Mesenchymal stem cell (in vitro differentiated cells and primary cell): ENCODE measurements at regions not wholly inside any gene's neighbourhood (a gene's known extent, or its start where the extent isn't known, plus 50 kb on each side); places are given as distances from the start of the nearest gene placed in this dataset.

Source experiments
- DNase-seq: peaks from one replicate; pipeline ENCODE4 v3.0.0-alpha.2; 2013
- H2AFZ ChIP-seq: one replicate; pipeline ENCODE4 v1.6.1; 2013; ENCODE audit warnings: low read depth, mild to moderate bottlenecking, control low read depth, inconsistent platforms, low read length, moderate library complexity
- H2AK5ac ChIP-seq: 2 replicates; pipeline ENCODE4 v1.6.1; 2013; ENCODE audit warnings: low read length, moderate library complexity, mild to moderate bottlenecking, inconsistent platforms; ENCODE audit not compliant: severe bottlenecking
- H2BK120ac ChIP-seq: one replicate; pipeline ENCODE4 v1.6.1; 2013; ENCODE audit warnings: low read depth, mild to moderate bottlenecking, inconsistent platforms, low read length, moderate library complexity
- H2BK12ac ChIP-seq, 2 experiments: one replicate each; pipeline ENCODE4 v1.6.1; 2013; ENCODE audit warnings: inconsistent platforms in 2 of 2, low read length in 2 of 2, mild to moderate bottlenecking in 2 of 2, moderate library complexity in 2 of 2, control low read depth in 1 of 2
- H2BK15ac ChIP-seq: one replicate; pipeline ENCODE4 v1.6.1; 2013; ENCODE audit warnings: mild to moderate bottlenecking, low read depth, inconsistent platforms; ENCODE audit not compliant: poor library complexity, severe bottlenecking
- H2BK5ac ChIP-seq: 2 replicates; pipeline ENCODE4 v1.6.1; 2013; ENCODE audit warnings: low read depth, mild to moderate bottlenecking, low read length, control low read depth, inconsistent platforms; ENCODE audit not compliant: poor library complexity, severe bottlenecking
- H3K14ac ChIP-seq, 2 experiments: one replicate each; pipeline ENCODE4 v1.6.1; 2013; ENCODE audit warnings: inconsistent platforms in 2 of 2, low read length in 2 of 2, control low read depth in 1 of 2, mild to moderate bottlenecking in 1 of 2, moderate library complexity in 1 of 2
- H3K18ac ChIP-seq, 2 experiments: one replicate each; pipeline ENCODE4 v1.6.1; 2013; ENCODE audit warnings: inconsistent platforms in 2 of 2, low read length in 2 of 2, control low read depth in 1 of 2, low read depth in 1 of 2, mild to moderate bottlenecking in 1 of 2
- H3K23ac ChIP-seq, 2 experiments: one replicate each; pipeline ENCODE4 v1.6.1; 2013; ENCODE audit warnings: inconsistent platforms in 2 of 2, low read length in 2 of 2, mild to moderate bottlenecking in 2 of 2, moderate library complexity in 2 of 2, control low read depth in 1 of 2
- H3K27ac ChIP-seq: 2 replicates; pipeline ENCODE4 v1.5.1; 2013; ENCODE audit warnings: mild to moderate bottlenecking, moderate library complexity, low read length, control low read depth, inconsistent platforms; ENCODE audit not compliant: poor library complexity, severe bottlenecking
- H3K27me3 ChIP-seq, 2 experiments: 2 replicates each; pipeline versions ENCODE4 v1.6.1 to v1.7.0; 2013; ENCODE audit warnings: low read length in 2 of 2, mild to moderate bottlenecking in 2 of 2, moderate library complexity in 2 of 2, control low read depth in 1 of 2, inconsistent platforms in 1 of 2; ENCODE audit not compliant: control insufficient read depth in 1 of 2, insufficient read depth in 1 of 2
- H3K36me3 ChIP-seq, 2 experiments: 2 replicates each; pipeline versions ENCODE4 v1.6.1 to v1.7.0; 2013; ENCODE audit warnings: low read length in 2 of 2, control low read depth in 1 of 2, inconsistent platforms in 1 of 2, low read depth in 1 of 2, mild to moderate bottlenecking in 1 of 2; ENCODE audit not compliant: insufficient read depth in 2 of 2, control insufficient read depth in 1 of 2
- H3K4ac ChIP-seq, 2 experiments: one replicate each; pipeline ENCODE4 v1.6.1; 2013; ENCODE audit warnings: inconsistent platforms in 2 of 2, low read length in 2 of 2, mild to moderate bottlenecking in 2 of 2, moderate library complexity in 2 of 2, control low read depth in 1 of 2, low read depth in 1 of 2
- H3K4me1 ChIP-seq: 2 replicates; pipeline ENCODE4 v1.6.1; 2013; ENCODE audit warnings: low read depth, low read length, control low read depth; ENCODE audit not compliant: control insufficient read depth, insufficient read depth
- H3K4me2 ChIP-seq: 2 replicates; pipeline ENCODE4 v1.6.1; 2013; ENCODE audit warnings: low read length, mild to moderate bottlenecking, inconsistent platforms; ENCODE audit not compliant: poor library complexity, severe bottlenecking
- H3K4me3 ChIP-seq, 2 experiments: 2 replicates each; pipeline versions ENCODE4 v1.5.1 to v1.7.0; 2013; ENCODE audit warnings: low read length in 2 of 2, mild to moderate bottlenecking in 2 of 2, control low read depth in 1 of 2, low read depth in 1 of 2; ENCODE audit not compliant: insufficient read depth in 1 of 2
- H3K79me1 ChIP-seq: replicated peaks from 2 replicates; pipeline ENCODE4 v1.6.1; 2013; ENCODE audit warnings: mild to moderate bottlenecking, control low read depth, low read length, inconsistent platforms; ENCODE audit not compliant: poor library complexity, severe bottlenecking
- H3K9ac ChIP-seq: 2 replicates; pipeline ENCODE4 v1.7.0; 2013; ENCODE audit warnings: mild to moderate bottlenecking, low read length, moderate library complexity
- H3K9me3 ChIP-seq: 2 replicates; pipeline ENCODE4 v1.7.0; 2013; ENCODE audit warnings: mild to moderate bottlenecking, low read length; ENCODE audit not compliant: control insufficient read depth
- H4K8ac ChIP-seq: one replicate; pipeline ENCODE4 v1.6.1; 2013; ENCODE audit warnings: inconsistent platforms, mild to moderate bottlenecking, low read length, moderate library complexity
- H4K91ac ChIP-seq: one replicate; pipeline ENCODE4 v1.6.1; 2013; ENCODE audit warnings: mild to moderate bottlenecking, low read length, inconsistent platforms
- WGBS: methylation state at CpG from one replicate; pipeline ENCODE4 v1.1.7; 2013; ENCODE audit warnings: mixed read lengths; 5-methylcytosine and 5-hydroxymethylcytosine counted together

GRCh38 chr12:115492553-115492952 lies 784.9 kb downstream of the MED13L start:
- Histone ChIP-seq H3K4me2 (no peak overlapping the region), H2BK5ac (no peak overlapping the region), H2BK12ac (no peak overlapping the region), H3K23ac (no peak overlapping the region), H3K27me3 (peaks cover 0 to 3% of the 10 kb centered on the region in 2 experiments), H3K4ac (no peak overlapping the region), H2BK15ac (no peak overlapping the region), H3K14ac (no peak overlapping the region), H3K36me3 (no peaks in the 10 kb centered on the region), H2AK5ac (no peak overlapping the region), H4K8ac (no peak overlapping the region), H4K91ac (no peak overlapping the region), H3K4me1 (no peaks in the 10 kb centered on the region), H3K18ac (no peak overlapping the region), H3K79me1 (no peaks in the 10 kb centered on the region), H2BK120ac (no peak overlapping the region), H3K9me3 (no peaks in the 10 kb centered on the region), H2AFZ (no peak overlapping the region), H3K9ac (no peak overlapping the region), H3K27ac (no peak overlapping the region), H3K4me3 (no peak overlapping the region)
- no peak for DNase-seq
- WGBS = 54% methylated on average over 2 of the region's 2 CpGs

- 85% methylated on average over 4 of the region's 8 CpGs for WGBS
These were observed 785.8 kb downstream of the MED13L start for GRCh38 chr12:115491511-115492250.

GRCh38 chr12:115489253-115489652 lies 788.2 kb downstream of the MED13L start:
- no peak overlapping the region for H2AFZ ChIP-seq
- no peak overlapping the region for H3K18ac ChIP-seq
- H3K23ac ChIP-seq = no peak overlapping the region

More at GRCh38 chr12:115491511-115492250, 785.8 kb downstream of the MED13L start:
- Histone ChIP-seq H3K4me2 (no peak overlapping the region), H3K27me3 (peaks cover 0 to 3% of the 10 kb centered on the region in 2 experiments), H2AK5ac (no peak overlapping the region), H3K27ac (no peak overlapping the region), H3K4me3 (no peak overlapping the region), H3K4me1 (no peaks in the 10 kb centered on the region), H3K79me1 (no peaks in the 10 kb centered on the region), H4K8ac (no peak overlapping the region), H3K18ac (no peak overlapping the region), H2BK120ac (no peak overlapping the region), H4K91ac (no peak overlapping the region), H2AFZ (no peak overlapping the region), H3K9ac (no peak overlapping the region), H3K36me3 (no peaks in the 10 kb centered on the region), H3K23ac (no peak overlapping the region), H3K4ac (no peak overlapping the region), H2BK5ac (no peak overlapping the region), H3K9me3 (no peaks in the 10 kb centered on the region), H3K14ac (no peak overlapping the region), H2BK15ac (no peak overlapping the region), H2BK12ac (no peak overlapping the region)
- DNase-seq = no peak

GRCh38 chr12:115485967-115486366 lies 791.5 kb downstream of the MED13L start:
- Histone ChIP-seq H3K9me3 (peaks cover 17% of the 10 kb centered on the region), H3K36me3 (no peaks in the 10 kb centered on the region), H3K18ac (no peak overlapping the region), H3K79me1 (no peaks in the 10 kb centered on the region), H4K91ac (no peak overlapping the region), H3K4ac (no peak overlapping the region), H2BK5ac (no peak overlapping the region), H4K8ac (no peak overlapping the region), H2BK120ac (no peak overlapping the region), H2AK5ac (no peak overlapping the region), H3K4me2 (no peak overlapping the region), H3K27me3 (no peaks in the 10 kb centered on the region), H3K14ac (no peak overlapping the region), H3K4me3 (no peak overlapping the region), H3K27ac (no peak overlapping the region), H3K9ac (no peak overlapping the region), H2AFZ (no peak overlapping the region), H2BK15ac (no peak overlapping the region), H3K23ac (no peak overlapping the region), H3K4me1 (no peaks in the 10 kb centered on the region), H2BK12ac (no peak overlapping the region)
- 80% methylated on average over 6 of the region's 6 CpGs for WGBS
- no peak for DNase-seq

More at GRCh38 chr12:115489253-115489652, 788.2 kb downstream of the MED13L start:
- Histone ChIP-seq H3K9ac (no peak overlapping the region), H2BK15ac (no peak overlapping the region), H3K79me1 (no peaks in the 10 kb centered on the region), H3K4me1 (no peaks in the 10 kb centered on the region), H3K4me2 (no peak overlapping the region), H3K4me3 (no peak overlapping the region), H3K9me3 (peaks cover 8% of the 10 kb centered on the region), H3K4ac (no peak overlapping the region), H3K36me3 (no peaks in the 10 kb centered on the region), H4K8ac (no peak overlapping the region), H3K27me3 (peaks cover 0 to 3% of the 10 kb centered on the region in 2 experiments), H3K14ac (no peak overlapping the region), H2BK12ac (no peak overlapping the region), H2AK5ac (no peak overlapping the region), H3K27ac (no peak overlapping the region), H2BK5ac (no peak overlapping the region), H2BK120ac (no peak overlapping the region), H4K91ac (no peak overlapping the region)
- DNase-seq = no peak
- 86% methylated on average over 8 of the region's 8 CpGs for WGBS
